ENCODE measurements at regions not wholly inside any gene's neighbourhood (a gene's known extent, or its start where the extent isn't known, plus 50 kb on each side); places are given as distances from the start of the nearest gene placed in this dataset.
"Not testable (repeated sequence)": the region's sequence is repeated elsewhere in the genome, so short reads cannot be mapped to it uniquely, and the experiment has no call there.

- not testable (repeated sequence) for TF ChIP-seq CTBP1 (IDR thresholded peaks at IDR 0.05; ENCODE audit: borderline replicate concordance); ZNF384 (IDR thresholded peaks at IDR 0.05); FOXM1 (IDR thresholded peaks at IDR 0.05; ENCODE audit: borderline replicate concordance); BHLHE40 (IDR thresholded peaks at IDR 0.05; ENCODE audit: borderline replicate concordance); TARDBP (IDR thresholded peaks at IDR 0.05); HDGF (IDR thresholded peaks at IDR 0.05; ENCODE audit: borderline replicate concordance)
- TF ChIP-seq, protein P1, sequence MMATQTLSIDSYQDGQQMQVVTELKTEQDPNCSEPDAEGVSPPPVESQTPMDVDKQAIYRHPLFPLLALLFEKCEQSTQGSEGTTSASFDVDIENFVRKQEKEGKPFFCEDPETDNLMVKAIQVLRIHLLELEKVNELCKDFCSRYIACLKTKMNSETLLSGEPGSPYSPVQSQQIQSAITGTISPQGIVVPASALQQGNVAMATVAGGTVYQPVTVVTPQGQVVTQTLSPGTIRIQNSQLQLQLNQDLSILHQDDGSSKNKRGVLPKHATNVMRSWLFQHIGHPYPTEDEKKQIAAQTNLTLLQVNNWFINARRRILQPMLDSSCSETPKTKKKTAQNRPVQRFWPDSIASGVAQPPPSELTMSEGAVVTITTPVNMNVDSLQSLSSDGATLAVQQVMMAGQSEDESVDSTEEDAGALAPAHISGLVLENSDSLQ (IDR thresholded peaks at IDR 0.05): not testable (repeated sequence)
Observed at GRCh38 chr20:40968816-40969562, 59.6 kb upstream of the TOP1 start.
